ENCODE measurements at regions not wholly inside any gene's neighbourhood (a gene's known extent, or its start where the extent isn't known, plus 50 kb on each side); places are given as distances from the start of the nearest gene placed in this dataset.

- peak overlapping the region; percentile 87 for H3K4me3 Mint-ChIP-seq
- POLR2A ChIA-PET = interaction anchor here (0.7 to 4.3 kb wide), 6 partner anchors 10 to 262 kb away, joined by 3 to 64 read pairs (median 4); no protein-coding TSS in a partner anchor
Measured at GRCh38 chr6:6390849-6391602, 70.6 kb upstream of the F13A1 start.

More at GRCh38 chr6:6390849-6391602, 70.6 kb upstream of the F13A1 start:
- intact Hi-C loops (cut with micrococcal nuclease) = loop anchor here (1.0 to 5.0 kb wide), 7 partner anchors 16 to 669 kb away; partner anchors contain the start of gene LY86
- DNase-seq (peak; percentile 81), ATAC-seq (ENCODE audit: low read depth) (peak; percentile 75)
- H3K27me3 ChIP-seq (replicated peaks in 1 of 4; ENCODE audit: control extremely low read depth in 1 of 4, control insufficient read depth in 3 of 4, insufficient read depth in 4 of 4, low read length in 3 of 4) = no peaks in the 10 kb centered on the region
- 29% methylated on average over 4 of the region's 7 CpGs for whole genome bisulfite sequencing (ENCODE audit: insufficient coverage)
- peak overlapping the region in 3 of 5 experiments; percentile 3 to 36 (median 26) for H3K4me3 ChIP-seq (ENCODE audit: control extremely low read depth in 1 of 5, extremely low read depth in 1 of 5, insufficient read depth in 1 of 5, low read depth in 2 of 5, low read length in 4 of 5)
- no peaks in the 10 kb centered on the region for H3K79me2 ChIP-seq (ENCODE audit: control insufficient read depth, insufficient read depth, low read length)
- peak overlapping the region; percentile 97 for H3K27ac Mint-ChIP-seq
- peak overlapping the region; percentile 40 for H3K9ac ChIP-seq (ENCODE audit: low read length)
- CTCF ChIA-PET = interaction anchor here (0.5 to 2.9 kb wide), 16 partner anchors 10 to 268 kb away, joined by 3 to 23 read pairs (median 4); no protein-coding TSS in a partner anchor
- TF ChIP-seq CTCF (IDR thresholded peaks at IDR 0.05) (no peak), EZH2 (IDR thresholded peaks at IDR 0.05; ENCODE audit: borderline replicate concordance, insufficient read depth, low read depth, low read length, poor library complexity, severe bottlenecking) (no peak)
- no peaks in the 10 kb centered on the region for H3K9me3 ChIP-seq (ENCODE audit: control extremely low read depth in 1 of 3, control insufficient read depth in 2 of 3, insufficient read depth in 1 of 3, low read length in 2 of 3)
- H2AFZ ChIP-seq (ENCODE audit: insufficient read depth, low read depth, low read length, poor library complexity, severe bottlenecking) = peak overlapping the region; percentile 63
- peak overlapping the region; percentile 83 to 92 for H3K27ac ChIP-seq (ENCODE audit: low read length in 2 of 2)
- H3K9me3 Mint-ChIP-seq (ENCODE audit: insufficient read depth) = no peaks in the 10 kb centered on the region
- peak overlapping the region; percentile 62 for H3K4me2 ChIP-seq (replicated peaks; ENCODE audit: low read depth, low read length, poor library complexity, severe bottlenecking)
- H3K4me1 Mint-ChIP-seq = peaks cover 58% of the 10 kb centered on the region
- peaks cover 37 to 44% of the 10 kb centered on the region in 2 donors for H3K4me1 ChIP-seq (ENCODE audit: control insufficient read depth in 2 of 2, insufficient read depth in 2 of 2, low read length in 2 of 2)
- no peaks in the 10 kb centered on the region for H4K20me1 ChIP-seq (ENCODE audit: control insufficient read depth, insufficient read depth, low read length, poor library complexity, severe bottlenecking)
- peaks cover 3% of the 10 kb centered on the region for H3K27me3 Mint-ChIP-seq
- H3K36me3 ChIP-seq (replicated peaks in 1 of 2; ENCODE audit: control extremely low read depth in 1 of 2, control insufficient read depth in 1 of 2, extremely low read depth in 1 of 2, insufficient read depth in 2 of 2, low read length in 1 of 2) = no peaks in the 10 kb centered on the region
